DMS79 treated with DMSO at 0.1 percent for 48 hours (cell line): ENCODE measurements at regions not wholly inside any gene's neighbourhood (a gene's known extent, or its start where the extent isn't known, plus 50 kb on each side); places are given as distances from the start of the nearest gene placed in this dataset.

ENCODE experiments used
- DNase-seq: peaks from one replicate; lab custom pipeline; 2025; lab: John Stamatoyannopoulos, UW

GRCh38 chr18:34640276-34640675 lies 69.8 kb upstream of the DTNA start:
- no peak for DNase-seq

GRCh38 chr18:34643989-34644388 lies 66.1 kb upstream of the DTNA start:
- no peak for DNase-seq

DNA sequence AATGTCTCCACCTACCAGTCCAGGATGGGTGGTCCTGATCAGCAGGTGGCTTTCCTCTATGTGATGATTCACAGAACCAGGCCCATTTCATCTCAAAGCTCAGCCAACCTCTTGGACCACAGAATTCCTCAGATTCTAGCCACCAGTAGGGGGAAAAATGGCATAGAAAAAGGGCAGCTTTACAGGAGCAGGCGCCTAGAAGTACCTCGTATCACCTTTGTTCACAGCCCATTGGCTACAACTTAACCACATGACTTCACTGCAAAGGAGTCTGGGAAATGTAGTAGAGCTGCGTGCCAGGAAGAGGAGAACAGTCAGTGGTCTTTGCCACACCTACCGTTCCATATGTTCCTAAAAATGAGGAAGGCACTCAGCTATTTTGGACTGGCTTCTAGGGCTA lies 62.8 kb upstream of the DTNA start:
- no peak for DNase-seq

- DNase-seq = no peak
These were observed 61.7 kb upstream of the DTNA start for GRCh38 chr18:34648269-34648985.

DNA sequence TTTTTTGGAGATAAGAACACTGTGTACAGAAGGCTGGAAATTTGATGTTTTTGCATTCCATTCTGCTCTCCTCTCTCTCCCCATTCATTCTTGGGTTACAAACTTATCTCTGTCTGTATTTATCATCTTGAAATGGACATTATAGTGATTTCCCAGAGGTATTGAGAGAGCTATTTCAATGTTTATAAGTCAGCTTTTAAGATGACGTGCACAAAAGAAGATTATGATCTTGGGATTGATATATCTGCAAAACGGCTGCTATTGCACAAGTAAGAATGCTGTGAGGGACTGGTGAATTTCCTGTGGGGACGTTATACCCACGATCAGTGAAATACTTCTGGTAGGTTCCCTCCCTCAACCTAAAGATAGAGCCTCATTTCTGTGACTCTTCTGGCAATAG lies 61.0 kb upstream of the DTNA start:
- no peak for DNase-seq

DNA sequence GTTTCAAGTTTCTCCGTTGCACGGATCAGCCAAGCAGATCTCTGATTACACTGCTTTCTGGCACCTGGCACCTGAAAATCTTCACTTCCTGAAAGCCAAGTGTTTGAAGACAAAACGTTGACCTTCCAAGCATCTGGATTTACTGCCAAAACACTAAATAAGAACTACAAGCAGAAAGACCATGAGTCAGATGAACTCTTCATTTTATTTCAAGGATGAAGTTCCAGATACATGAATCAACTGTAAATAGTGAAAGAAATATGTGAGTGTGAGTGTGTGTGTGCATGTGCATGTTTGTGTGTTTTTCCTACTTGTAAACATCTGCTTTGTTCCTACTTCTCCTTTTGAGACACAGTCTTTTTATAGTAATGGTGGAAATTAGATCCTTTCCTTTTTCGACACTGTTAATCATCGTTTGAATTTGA lies 60.0 kb upstream of the DTNA start:
- peak; percentile 9 for DNase-seq

GRCh38 chr18:34651586-34652369 lies 58.3 kb upstream of the DTNA start:
- no peak for DNase-seq

GRCh38 chr18:34655131-34655530 lies 55.0 kb upstream of the DTNA start:
- no peak for DNase-seq

DNA sequence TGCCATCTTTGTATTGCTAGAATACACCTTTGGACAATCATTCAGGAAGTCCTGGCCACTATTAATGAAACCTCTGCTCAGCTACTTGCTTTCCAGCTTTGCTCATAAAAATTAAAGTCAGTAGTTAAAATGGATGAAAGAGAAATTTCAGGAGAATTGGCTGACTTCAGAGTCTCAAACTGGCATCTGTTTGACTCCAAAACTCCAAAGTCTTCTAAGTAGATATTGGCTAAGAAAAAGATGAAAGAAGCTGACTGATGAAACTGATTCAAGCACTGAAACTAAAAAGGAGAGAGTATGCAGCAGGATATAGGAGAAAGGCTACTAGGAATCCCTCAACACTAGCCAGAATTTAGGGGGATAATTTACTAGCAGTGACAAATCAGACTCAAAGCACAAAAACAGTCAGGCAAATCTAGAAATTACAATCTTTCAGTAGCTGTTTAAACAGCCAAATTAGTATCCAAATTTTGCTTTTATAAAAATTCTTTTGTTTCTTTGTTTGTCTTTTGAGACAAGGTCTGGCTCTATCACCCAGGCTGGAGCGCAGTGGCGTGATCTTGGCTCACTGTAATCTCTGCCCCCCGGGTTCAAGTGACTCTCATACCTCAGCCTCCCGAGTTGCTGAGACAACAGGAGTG lies 52.1 kb upstream of the DTNA start:
- no peak for DNase-seq

- DNase-seq = no peak
These were observed 50.2 kb upstream of the DTNA start for GRCh38 chr18:34659579-34660517.
